HFFc6 (cell line): ENCODE measurements at regions not wholly inside any gene's neighbourhood (a gene's known extent, or its start where the extent isn't known, plus 50 kb on each side); places are given as distances from the start of the nearest gene placed in this dataset.

Experiments
- DNase-seq: peaks from one replicate; pipeline ENCODE4 v3.0.0-alpha.2; 2018
- H3K27ac Mint-ChIP-seq: 2 replicates; pipeline ENCODE4 v1.8.0; 2020; ENCODE audit warnings: mild to moderate bottlenecking, mixed read lengths
- H3K27me3 Mint-ChIP-seq: 2 replicates; pipeline ENCODE4 v1.8.0; 2021; ENCODE audit warnings: mild to moderate bottlenecking, moderate library complexity, mixed read lengths; ENCODE audit not compliant: insufficient read depth
- H3K36me3 Mint-ChIP-seq: 2 replicates; pipeline ENCODE4 v1.8.0; 2021; ENCODE audit warnings: low read depth, mixed read lengths
- H3K4me1 Mint-ChIP-seq: 2 replicates; pipeline ENCODE4 v1.8.0; 2020; ENCODE audit warnings: low read depth, mixed read lengths
- H3K4me3 Mint-ChIP-seq: 2 replicates; pipeline ENCODE4 v1.8.0; 2020; ENCODE audit warnings: mild to moderate bottlenecking, moderate library complexity, mixed read lengths
- H3K9me3 Mint-ChIP-seq: 2 replicates; pipeline ENCODE4 v1.8.0; 2020; ENCODE audit warnings: mild to moderate bottlenecking, mixed read lengths
- TF ChIP-seq, protein P1 (sequence below): fragments of 200-600 bp; sonication (generic); IDR thresholded peaks from 2 replicates; pipeline ENCODE4 v1.5.0; 2021; ENCODE audit warnings: antibody characterized with exemption, mild to moderate bottlenecking

DNA sequence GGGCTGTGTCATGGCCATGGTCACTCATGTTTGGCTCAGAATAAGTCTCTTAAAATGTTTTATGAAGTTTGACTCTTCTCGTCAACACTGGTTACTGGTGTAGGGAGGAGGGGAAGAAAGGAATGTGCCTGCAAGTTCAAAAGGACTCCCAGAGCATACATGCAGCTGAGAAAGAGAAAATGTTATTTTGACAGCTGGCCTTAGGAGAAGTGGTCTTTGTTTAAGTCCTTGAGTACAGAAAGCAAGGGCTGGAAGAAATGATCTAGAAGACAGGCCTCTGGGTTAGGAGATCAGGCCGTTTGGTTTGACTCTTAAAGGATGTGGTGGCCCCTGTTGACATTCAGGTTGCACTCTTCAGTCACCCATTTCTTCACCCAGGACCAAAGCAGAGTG lies 245.5 kb downstream of the REEP3 start:
- H3K36me3 Mint-ChIP-seq: no peaks in the 10 kb centered on the region
- peaks cover 44% of the 10 kb centered on the region for H3K4me1 Mint-ChIP-seq
- H3K27me3 Mint-ChIP-seq: peaks cover 10% of the 10 kb centered on the region
- TF ChIP-seq, protein P1, sequence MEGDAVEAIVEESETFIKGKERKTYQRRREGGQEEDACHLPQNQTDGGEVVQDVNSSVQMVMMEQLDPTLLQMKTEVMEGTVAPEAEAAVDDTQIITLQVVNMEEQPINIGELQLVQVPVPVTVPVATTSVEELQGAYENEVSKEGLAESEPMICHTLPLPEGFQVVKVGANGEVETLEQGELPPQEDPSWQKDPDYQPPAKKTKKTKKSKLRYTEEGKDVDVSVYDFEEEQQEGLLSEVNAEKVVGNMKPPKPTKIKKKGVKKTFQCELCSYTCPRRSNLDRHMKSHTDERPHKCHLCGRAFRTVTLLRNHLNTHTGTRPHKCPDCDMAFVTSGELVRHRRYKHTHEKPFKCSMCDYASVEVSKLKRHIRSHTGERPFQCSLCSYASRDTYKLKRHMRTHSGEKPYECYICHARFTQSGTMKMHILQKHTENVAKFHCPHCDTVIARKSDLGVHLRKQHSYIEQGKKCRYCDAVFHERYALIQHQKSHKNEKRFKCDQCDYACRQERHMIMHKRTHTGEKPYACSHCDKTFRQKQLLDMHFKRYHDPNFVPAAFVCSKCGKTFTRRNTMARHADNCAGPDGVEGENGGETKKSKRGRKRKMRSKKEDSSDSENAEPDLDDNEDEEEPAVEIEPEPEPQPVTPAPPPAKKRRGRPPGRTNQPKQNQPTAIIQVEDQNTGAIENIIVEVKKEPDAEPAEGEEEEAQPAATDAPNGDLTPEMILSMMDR: no peak
- 0 out of 2 replicates have a peak overlapping the region, but pooled peaks have one; percentile 57 for H3K4me3 Mint-ChIP-seq
- H3K27ac Mint-ChIP-seq: peak overlapping the region; percentile 17; the same call in 1 of the 2 replicates
- DNase-seq: no peak
- no peaks in the 10 kb centered on the region for H3K9me3 Mint-ChIP-seq

DNA sequence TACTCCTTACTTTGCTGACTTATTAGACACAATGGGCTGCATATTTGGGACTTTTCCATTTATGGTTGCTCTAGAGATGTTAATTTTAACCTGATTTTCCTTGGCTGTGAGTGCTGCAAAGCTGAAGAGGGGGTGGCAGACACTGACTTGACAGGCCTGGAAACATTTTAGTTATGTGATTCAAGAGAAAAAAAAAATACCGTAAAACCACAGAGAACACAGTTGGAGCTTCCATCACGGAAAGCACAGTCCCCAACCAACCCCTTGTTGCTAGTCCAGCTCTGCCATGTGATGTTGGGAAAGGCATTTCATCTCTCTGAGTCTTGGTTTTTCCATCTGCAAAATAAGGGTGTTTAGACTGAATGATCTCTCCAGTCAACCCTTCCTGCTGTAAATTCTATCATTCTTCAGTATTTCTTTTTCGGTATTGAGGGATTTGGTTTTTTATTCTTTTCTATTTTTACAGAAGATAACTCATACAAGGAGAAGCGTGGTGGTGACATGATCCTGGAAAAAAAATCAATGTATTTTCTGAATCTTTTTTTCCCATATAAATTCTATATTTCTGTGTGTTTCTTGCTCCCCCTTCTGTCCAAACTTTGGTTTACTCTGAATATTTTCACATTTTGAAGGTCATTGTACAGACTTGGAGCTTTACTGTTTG lies 246.1 kb downstream of the REEP3 start:
- Mint-ChIP-seq H3K27ac (peak overlapping the region; percentile 64), H3K4me3 (peak overlapping the region; percentile 57), H3K9me3 (no peaks in the 10 kb centered on the region), H3K27me3 (peaks cover 6% of the 10 kb centered on the region), H3K36me3 (no peaks in the 10 kb centered on the region), H3K4me1 (peaks cover 44% of the 10 kb centered on the region)
- DNase-seq: peak; percentile 40
- TF ChIP-seq, protein P1: peak; percentile 79

GRCh38 chr10:63769367-63769766 lies 248.2 kb downstream of the REEP3 start:
- Mint-ChIP-seq H3K4me1 (peaks cover 29% of the 10 kb centered on the region), H3K36me3 (no peaks in the 10 kb centered on the region), H3K9me3 (no peaks in the 10 kb centered on the region), H3K27ac (no peak overlapping the region), H3K27me3 (peaks cover 6% of the 10 kb centered on the region), H3K4me3 (no peak overlapping the region)
- TF ChIP-seq, protein P1: no peak
- no peak for DNase-seq

GRCh38 chr10:63770523-63770922 lies 249.3 kb downstream of the REEP3 start:
- no peak for DNase-seq
- no peak overlapping the region for H3K27ac Mint-ChIP-seq
- no peaks in the 10 kb centered on the region for H3K9me3 Mint-ChIP-seq
- peaks cover 19% of the 10 kb centered on the region for H3K4me1 Mint-ChIP-seq
- peaks cover 6% of the 10 kb centered on the region for H3K27me3 Mint-ChIP-seq
- TF ChIP-seq, protein P1: no peak
- no peak overlapping the region for H3K4me3 Mint-ChIP-seq
- no peaks in the 10 kb centered on the region for H3K36me3 Mint-ChIP-seq

DNA sequence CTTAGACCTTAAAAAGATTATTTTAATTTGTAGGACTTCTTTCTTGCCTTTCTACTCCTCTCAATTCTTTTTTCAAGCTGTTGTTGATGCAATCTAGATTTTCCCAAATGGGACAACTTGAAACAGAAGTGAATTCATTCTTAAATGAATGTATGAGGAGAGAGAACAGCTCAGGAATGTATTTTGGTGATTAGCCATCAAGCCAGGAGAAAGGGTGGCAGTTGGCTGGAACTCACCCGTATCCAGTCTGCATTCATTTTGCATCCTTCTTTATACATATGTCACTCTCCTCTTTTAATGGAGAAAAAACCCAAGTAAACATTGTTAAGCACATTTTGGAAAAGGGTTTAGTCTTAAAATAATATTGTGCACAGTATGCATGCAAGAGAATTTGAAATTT lies 251.3 kb downstream of the REEP3 start:
- no peak for DNase-seq
- Mint-ChIP-seq H3K4me3 (no peak overlapping the region), H3K27ac (no peak overlapping the region), H3K9me3 (no peaks in the 10 kb centered on the region), H3K36me3 (no peaks in the 10 kb centered on the region), H3K27me3 (peaks cover 10% of the 10 kb centered on the region), H3K4me1 (peaks cover 6% of the 10 kb centered on the region)
- TF ChIP-seq, protein P1: no peak
